CD14-positive monocyte (primary cell): ENCODE measurements at regions not wholly inside any gene's neighbourhood (a gene's known extent, or its start where the extent isn't known, plus 50 kb on each side); places are given as distances from the start of the nearest gene placed in this dataset.

Source experiments
- DNase-seq, 3 donors: peaks; one replicate each; pipeline ENCODE4 v3.0.0-alpha.2; 2011 to 2022
- H2AFZ ChIP-seq: 2 replicates; pipeline ENCODE4 v1.6.0; 2012; ENCODE audit warnings: mild to moderate bottlenecking, low read depth, low read length, inconsistent platforms; ENCODE audit not compliant: insufficient read depth, poor library complexity, severe bottlenecking
- H3K27ac ChIP-seq, 2 donors: 1 replicate in 1 of 2; 2 replicates in 1 of 2; pipeline ENCODE4 v1.5.1; 2012 to 2013; ENCODE audit warnings: low read length in 2 of 2, control low read depth in 1 of 2, inconsistent platforms in 1 of 2, low read depth in 1 of 2, mild to moderate bottlenecking in 1 of 2
- H3K27me3 ChIP-seq, 2 donors: one replicate each; pipeline versions ENCODE4 v1.6.0 to v1.6.1; 2011 to 2013; ENCODE audit warnings: low read length in 2 of 2; ENCODE audit not compliant: control insufficient read depth in 2 of 2, insufficient read depth in 2 of 2
- H3K36me3 ChIP-seq, 2 donors: replicated peaks in 1 of 2; 1 replicate in 1 of 2; 2 replicates in 1 of 2; pipeline versions ENCODE4 v1.5.1 to v1.6.1; 2012 to 2013; ENCODE audit warnings: low read length in 2 of 2, control low read depth in 1 of 2, inconsistent platforms in 1 of 2, mild to moderate bottlenecking in 1 of 2; ENCODE audit not compliant: insufficient read depth in 2 of 2, control insufficient read depth in 1 of 2
- H3K4me1 ChIP-seq, 2 donors: 1 replicate in 1 of 2; 2 replicates in 1 of 2; pipeline versions ENCODE4 v1.5.1 to v1.6.1; 2012 to 2013; ENCODE audit warnings: low read length in 2 of 2, control low read depth in 1 of 2, inconsistent platforms in 1 of 2, mild to moderate bottlenecking in 1 of 2, moderate library complexity in 1 of 2; ENCODE audit not compliant: insufficient read depth in 2 of 2, control insufficient read depth in 1 of 2
- H3K4me2 ChIP-seq: replicated peaks from 2 replicates; pipeline ENCODE3; 2012; ENCODE audit warnings: low read length, moderate library complexity, mild to moderate bottlenecking; ENCODE audit not compliant: poor library complexity, severe bottlenecking; ENCODE audit errors: extremely low read depth
- H3K4me3 ChIP-seq, 3 experiments: fragments of 200-600 bp in 1 of 3; sonication (generic) in 1 of 3; replicated peaks in 1 of 3; 1 replicate in 2 of 3; 2 replicates in 1 of 3; pipeline ENCODE4 v1.5.1; 2011 to 2013; ENCODE audit warnings: low read length in 3 of 3, mild to moderate bottlenecking in 3 of 3, control low read depth in 2 of 3, low read depth in 2 of 3, inconsistent platforms in 1 of 3, moderate library complexity in 1 of 3
- H3K79me2 ChIP-seq: 2 replicates; pipeline ENCODE4 v1.6.0; 2012; ENCODE audit warnings: mild to moderate bottlenecking, control low read depth, inconsistent platforms, low read length, moderate library complexity; ENCODE audit not compliant: insufficient read depth
- H3K9ac ChIP-seq: 2 replicates; pipeline ENCODE4 v1.6.0; 2017; ENCODE audit warnings: low read length, mild to moderate bottlenecking; ENCODE audit not compliant: insufficient read depth, poor library complexity, severe bottlenecking
- H3K9me3 ChIP-seq, 2 donors: replicated peaks in 1 of 2; 1 replicate in 1 of 2; 2 replicates in 1 of 2; pipeline versions ENCODE4 v1.5.1 to v1.6.1; 2012 to 2013; ENCODE audit warnings: low read length in 2 of 2, control low read depth in 1 of 2; ENCODE audit not compliant: control insufficient read depth in 1 of 2, insufficient read depth in 1 of 2
- H4K20me1 ChIP-seq: 2 replicates; pipeline ENCODE4 v1.6.0; 2012; ENCODE audit warnings: mild to moderate bottlenecking, low read length, control low read depth, moderate library complexity; ENCODE audit not compliant: insufficient read depth
- H3K27ac Mint-ChIP-seq, 7 donors: one replicate each; pipeline ENCODE4 v1.8.0; 2020; ENCODE audit warnings: mild to moderate bottlenecking in 7 of 7, mixed read lengths in 7 of 7, moderate library complexity in 6 of 7, inconsistent platforms in 2 of 7
- H3K27me3 Mint-ChIP-seq, 3 donors: one replicate each; pipeline ENCODE4 v1.8.0; 2021 to 2022; ENCODE audit warnings: low read depth in 3 of 3, mild to moderate bottlenecking in 3 of 3, mixed read lengths in 3 of 3, moderate library complexity in 3 of 3, inconsistent platforms in 1 of 3
- H3K36me3 Mint-ChIP-seq, 2 donors: one replicate each; pipeline ENCODE4 v1.8.0; 2020; ENCODE audit warnings: mixed read lengths in 2 of 2, inconsistent platforms in 1 of 2, mild to moderate bottlenecking in 1 of 2
- H3K4me1 Mint-ChIP-seq: one replicate; pipeline ENCODE4 v1.8.0; 2020; ENCODE audit warnings: mild to moderate bottlenecking, mixed read lengths
- H3K4me3 Mint-ChIP-seq, 2 donors: one replicate each; pipeline ENCODE4 v1.8.0; 2020; ENCODE audit warnings: mild to moderate bottlenecking in 2 of 2, mixed read lengths in 2 of 2, moderate library complexity in 1 of 2
- H3K9me3 Mint-ChIP-seq, 7 donors: one replicate each; pipeline ENCODE4 v1.8.0; 2020 to 2022; ENCODE audit warnings: mixed read lengths in 7 of 7, mild to moderate bottlenecking in 6 of 7, moderate library complexity in 6 of 7, inconsistent platforms in 2 of 7
- CTCF ChIP-seq: fragments of 200-600 bp; IDR thresholded peaks from one replicate; pipeline ENCODE4 v1.8.0; 2022; ENCODE audit warnings: antibody characterized with exemption, mild to moderate bottlenecking
- WGBS: methylation state at CpG from one replicate; pipeline ENCODE4 v1.1.5; 2013; ENCODE audit warnings: missing lambda C conversion rate; ENCODE audit not compliant: insufficient coverage; 5-methylcytosine and 5-hydroxymethylcytosine counted together
- intact Hi-C, 2 donors: fragments of 100-400 bp; cut with micrococcal nuclease; formaldehyde crosslinking; loops; one replicate each; pipeline versions ENCODE4 v1.15.0 to v1.15.1; 2023

DNA sequence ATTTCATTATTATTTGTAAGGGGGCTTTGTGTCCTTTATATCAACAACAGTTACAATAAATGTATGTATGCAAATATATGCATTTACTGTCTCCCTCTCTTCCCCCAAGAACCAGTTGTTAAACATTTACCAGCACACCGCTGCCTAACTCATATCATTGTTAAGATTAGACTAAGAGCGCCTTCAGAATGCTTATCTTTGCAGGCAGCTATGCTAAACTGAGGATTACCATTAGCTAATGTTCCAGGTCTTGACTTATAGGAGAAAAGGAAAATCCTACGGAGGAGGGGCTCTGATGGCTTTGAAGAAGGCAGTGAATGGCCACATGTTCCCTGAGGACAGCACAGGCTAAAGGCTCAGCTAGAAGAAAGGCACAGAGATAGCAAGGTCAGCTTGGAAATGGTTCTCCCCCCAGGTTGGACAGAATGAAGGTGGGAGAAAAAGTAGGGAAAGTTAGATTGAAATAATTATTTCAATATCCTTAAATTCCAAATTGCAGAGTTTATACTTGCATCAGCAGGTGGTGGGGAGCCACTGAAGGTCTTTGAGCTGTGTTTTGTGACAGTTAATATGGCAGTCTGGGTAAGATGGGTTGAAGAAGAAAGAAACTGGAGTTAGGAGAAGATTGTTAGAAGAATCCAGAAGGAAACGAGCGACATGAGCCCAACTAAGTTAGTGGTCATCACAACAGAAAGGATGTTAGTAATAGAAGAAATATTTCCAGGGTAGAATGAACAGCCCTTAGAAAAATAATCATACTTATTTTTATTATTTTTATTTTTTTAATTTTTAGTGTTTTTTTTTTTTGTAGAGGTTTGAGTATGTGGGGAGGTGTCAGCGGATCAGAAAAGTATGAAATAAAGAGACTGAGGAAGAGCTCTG, 87.0 kb upstream of the MAF start:
- intact Hi-C loops = no loop called here
- no peaks in the 10 kb centered on the region for H3K27me3 ChIP-seq
- 75% methylated on average over 1 of the region's 6 CpGs for WGBS
- Mint-ChIP-seq H3K9me3 (peaks cover 0 to 15% (median 7%) of the 10 kb centered on the region in 7 donors), H3K27ac (no peak overlapping the region), H3K4me1 (no peaks in the 10 kb centered on the region), H3K4me3 (no peak overlapping the region), H3K27me3 (peaks cover 0 to 4% (median 2%) of the 10 kb centered on the region in 3 donors), H3K36me3 (no peaks in the 10 kb centered on the region)
- no peak overlapping the region for H2AFZ ChIP-seq
- no peak overlapping the region for H3K9ac ChIP-seq
- H3K79me2 ChIP-seq = no peaks in the 10 kb centered on the region
- no peak for DNase-seq
- no peak overlapping the region for H3K4me2 ChIP-seq
- H3K27ac ChIP-seq = no peak overlapping the region
- peaks cover 4 to 16% of the 10 kb centered on the region in 2 donors for H3K9me3 ChIP-seq
- H3K4me3 ChIP-seq = no peak overlapping the region
- H4K20me1 ChIP-seq = no peaks in the 10 kb centered on the region
- H3K4me1 ChIP-seq = no peaks in the 10 kb centered on the region
- no peaks in the 10 kb centered on the region for H3K36me3 ChIP-seq
- TF ChIP-seq CTCF = no peak

DNA sequence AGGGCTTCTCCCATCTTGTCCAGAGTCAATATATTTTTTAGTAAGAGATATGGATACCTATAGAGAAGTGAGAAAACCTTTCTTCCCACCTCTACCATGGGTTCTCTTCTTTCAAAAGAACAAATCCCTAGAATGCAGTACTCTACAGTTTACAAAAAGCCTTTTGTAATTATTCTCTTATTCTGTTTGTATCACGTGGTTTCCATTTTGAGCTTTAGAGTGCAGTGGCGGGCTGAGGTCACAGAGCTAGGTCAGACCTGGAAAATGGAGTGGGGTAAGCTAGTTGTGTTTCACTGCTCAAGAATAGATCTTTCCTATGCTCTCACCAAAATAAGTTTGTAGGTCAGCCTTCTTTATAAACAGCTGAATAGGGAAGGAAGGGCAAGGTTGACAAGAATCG, 85.3 kb upstream of the MAF start:
- H3K9me3 ChIP-seq = peaks cover 4 to 8% of the 10 kb centered on the region in 2 donors
- no peak overlapping the region for H3K9ac ChIP-seq
- no peaks in the 10 kb centered on the region for H3K27me3 ChIP-seq
- H3K4me3 ChIP-seq = no peak overlapping the region
- no peaks in the 10 kb centered on the region for H3K36me3 Mint-ChIP-seq
- intact Hi-C loops = no loop called here
- DNase-seq = no peak
- peaks cover 0 to 11% (median 3%) of the 10 kb centered on the region in 7 donors for H3K9me3 Mint-ChIP-seq
- H3K79me2 ChIP-seq = no peaks in the 10 kb centered on the region
- H3K27me3 Mint-ChIP-seq = peaks cover 0 to 2% (median under 1%) of the 10 kb centered on the region in 3 donors
- H3K4me3 Mint-ChIP-seq = no peak overlapping the region
- WGBS = 100% methylated on average over 1 of the region's 3 CpGs
- H3K27ac ChIP-seq = no peak overlapping the region
- H3K4me1 ChIP-seq = no peaks in the 10 kb centered on the region
- H3K36me3 ChIP-seq = no peaks in the 10 kb centered on the region
- no peaks in the 10 kb centered on the region for H3K4me1 Mint-ChIP-seq
- no peak overlapping the region for H2AFZ ChIP-seq
- TF ChIP-seq CTCF = no peak
- no peak overlapping the region for H3K4me2 ChIP-seq
- H4K20me1 ChIP-seq = no peaks in the 10 kb centered on the region
- no peak overlapping the region for H3K27ac Mint-ChIP-seq
